Parathyroid adenoma (tissue), 2 donors: ENCODE measurements at regions not wholly inside any gene's neighbourhood (a gene's known extent, or its start where the extent isn't known, plus 50 kb on each side); places are given as distances from the start of the nearest gene placed in this dataset.
"Not testable (repeated sequence)": the region's sequence is repeated elsewhere in the genome, so short reads cannot be mapped to it uniquely, and the experiment has no call there.

Experiments used
- H2AFZ ChIP-seq: fragments of 300-600 bp; sonication (generic); one replicate; pipeline ENCODE4 v1.7.0; 2017; ENCODE audit warnings: antibody characterized with exemption, mild to moderate bottlenecking
- H3K27ac ChIP-seq: fragments of 300-600 bp; sonication (generic); one replicate; pipeline ENCODE4 v1.7.0; 2017
- H3K27me3 ChIP-seq: fragments of 300-600 bp; sonication (generic); one replicate; pipeline ENCODE4 v1.7.0; 2017; ENCODE audit warnings: low read length; ENCODE audit not compliant: control insufficient read depth, insufficient read depth
- H3K36me3 ChIP-seq: fragments of 300-600 bp; sonication (generic); one replicate; pipeline ENCODE4 v1.7.0; 2017; ENCODE audit warnings: low read length; ENCODE audit not compliant: control insufficient read depth, insufficient read depth
- H3K4me1 ChIP-seq: fragments of 300-600 bp; sonication (generic); one replicate; pipeline ENCODE4 v1.7.0; 2017; ENCODE audit warnings: control low read depth
- H3K4me2 ChIP-seq: fragments of 300-600 bp; sonication (generic); one replicate; pipeline ENCODE4 v1.7.0; 2017; ENCODE audit warnings: low read length
- H3K4me3 ChIP-seq: fragments of 300-600 bp; sonication (generic); one replicate; pipeline ENCODE4 v1.7.0; 2017; ENCODE audit warnings: low read depth, low read length
- H3K79me2 ChIP-seq: fragments of 300-600 bp; sonication (generic); one replicate; pipeline ENCODE4 v1.7.0; 2017; ENCODE audit warnings: control low read depth
- H3K9ac ChIP-seq: fragments of 300-600 bp; sonication (generic); one replicate; pipeline ENCODE4 v1.7.0; 2017; ENCODE audit warnings: mild to moderate bottlenecking
- H3K9me3 ChIP-seq: fragments of 300-600 bp; sonication (generic); one replicate; pipeline ENCODE4 v1.7.0; 2017; ENCODE audit warnings: low read length; ENCODE audit not compliant: control insufficient read depth
- donor health status: primary hyperparathyroidism.

DNA sequence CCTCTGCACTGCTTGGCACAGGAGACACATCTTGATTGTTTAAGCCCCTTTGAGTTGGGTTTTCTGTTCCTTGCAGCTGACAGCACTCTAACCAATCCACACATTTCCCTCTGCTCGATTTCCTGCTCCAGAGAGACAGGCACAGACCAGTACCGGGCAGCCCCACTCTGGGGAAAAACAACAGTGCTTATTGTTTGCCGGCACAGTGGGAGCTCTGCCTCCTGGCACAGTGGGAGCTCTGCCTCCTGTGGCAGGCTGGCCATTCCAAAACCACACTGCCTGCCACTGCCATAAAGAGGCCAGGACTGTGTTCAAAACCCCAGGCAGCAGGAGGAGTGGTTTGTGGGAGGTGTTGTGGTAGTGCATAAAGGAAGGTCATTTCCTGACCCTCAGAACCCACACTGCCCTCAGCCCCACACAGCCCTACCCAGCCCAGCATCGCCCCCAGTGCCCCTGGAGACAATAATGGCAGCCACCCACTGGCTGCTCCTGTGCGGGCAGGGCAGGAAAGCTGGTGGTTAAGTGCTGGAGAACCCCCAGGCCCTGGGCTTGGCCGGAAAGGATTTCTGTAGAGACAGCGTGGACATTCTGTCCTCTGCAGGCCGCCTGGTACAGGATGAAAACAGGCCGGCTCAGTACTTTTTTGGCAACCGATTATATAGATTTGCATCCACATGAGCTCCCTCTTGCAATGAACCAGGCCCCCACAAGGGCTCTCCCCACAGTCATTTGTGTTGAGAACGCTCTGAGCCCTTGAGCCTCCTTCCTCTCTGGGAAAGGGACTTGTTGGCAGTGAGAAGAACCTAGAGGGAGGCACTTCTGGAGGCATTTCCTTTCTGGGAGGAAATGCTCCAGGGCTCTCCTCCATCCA, 182.8 kb downstream of the TRIM43 start:
- H2AFZ ChIP-seq, H3K9ac ChIP-seq, H3K4me1 ChIP-seq, H3K27me3 ChIP-seq, H3K4me3 ChIP-seq, H3K36me3 ChIP-seq, H3K9me3 ChIP-seq, H3K27ac ChIP-seq, H3K4me2 ChIP-seq, H3K79me2 ChIP-seq: not testable (repeated sequence)

DNA sequence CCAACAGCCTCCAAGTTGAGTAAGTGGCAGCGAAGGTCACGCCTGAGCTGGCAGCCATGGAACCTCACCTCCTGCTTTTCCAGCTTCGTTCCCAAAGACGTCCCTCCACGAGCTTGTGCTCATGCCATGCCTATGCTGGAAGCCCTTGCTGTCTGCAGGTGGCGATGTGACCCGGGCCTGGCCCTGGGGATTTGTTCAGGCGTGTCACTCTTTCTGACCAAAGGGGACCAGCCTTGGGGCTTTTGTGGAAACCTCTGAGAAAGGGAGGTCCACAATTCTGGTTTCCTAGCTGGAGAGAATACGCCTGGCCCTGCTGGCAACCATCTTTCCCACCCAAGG, 183.4 kb downstream of the TRIM43 start:
- not testable (repeated sequence) for H3K4me3 ChIP-seq, H3K9me3 ChIP-seq, H3K27ac ChIP-seq, H3K4me2 ChIP-seq, H3K4me1 ChIP-seq, H3K9ac ChIP-seq, H3K79me2 ChIP-seq, H3K27me3 ChIP-seq, H3K36me3 ChIP-seq, H2AFZ ChIP-seq
